SU-DHL-6 (cell line): ENCODE measurements at regions not wholly inside any gene's neighbourhood (a gene's known extent, or its start where the extent isn't known, plus 50 kb on each side); places are given as distances from the start of the nearest gene placed in this dataset.

Experiments
- H2AFZ ChIP-seq: fragments of 200-600 bp; sonication (generic); 2 replicates; pipeline ENCODE4 v1.6.1; 2014; ENCODE audit warnings: low read depth, mild to moderate bottlenecking, moderate library complexity, mixed read lengths, antibody characterized with exemption, low read length; ENCODE audit not compliant: severe bottlenecking
- H3F3A ChIP-seq: fragments of 200-600 bp; shearing (Covaris generic); 2 replicates; pipeline ENCODE4 v1.6.0; 2016; ENCODE audit warnings: antibody characterized with exemption, mild to moderate bottlenecking; ENCODE audit not compliant: insufficient read depth
- H3K27ac ChIP-seq: fragments of 200-600 bp; sonication (generic); 2 replicates; pipeline ENCODE4 v1.5.1; 2016; ENCODE audit warnings: low read depth, mild to moderate bottlenecking, low read length, moderate library complexity, mixed read lengths
- H3K27me3 ChIP-seq: fragments of 200-600 bp; sonication (generic), shearing (Covaris generic); 2 replicates; pipeline ENCODE4 v1.6.0; 2014; ENCODE audit warnings: mild to moderate bottlenecking, low read length
- H3K36me3 ChIP-seq: fragments of 200-600 bp; sonication (generic); 2 replicates; pipeline ENCODE4 v1.6.1; 2014; ENCODE audit warnings: mild to moderate bottlenecking, low read length, mixed read lengths
- H3K4me2 ChIP-seq: fragments of 300-600, 200-600 bp; shearing (Covaris generic), sonication (generic); 2 replicates; pipeline ENCODE4 v1.6.0; 2014; ENCODE audit warnings: low read length, low read depth, mild to moderate bottlenecking; ENCODE audit not compliant: poor library complexity, severe bottlenecking
- H3K4me3 ChIP-seq: fragments of 200-600 bp; sonication (generic); 2 replicates; pipeline ENCODE4 v1.5.1; 2014; ENCODE audit warnings: antibody characterized with exemption, low read length, mild to moderate bottlenecking, mixed read lengths; ENCODE audit not compliant: insufficient read depth, poor library complexity, severe bottlenecking
- H3K79me2 ChIP-seq: fragments of 200-600 bp; sonication (generic); 2 replicates; pipeline ENCODE4 v1.6.1; 2014; ENCODE audit warnings: mild to moderate bottlenecking, low read length, moderate library complexity; ENCODE audit not compliant: insufficient read depth
- H3K9ac ChIP-seq: fragments of 200-600 bp; sonication (generic); 2 replicates; pipeline ENCODE4 v1.7.0; 2014; ENCODE audit warnings: mild to moderate bottlenecking, low read length
- H3K9me2 ChIP-seq: fragments of 200-600 bp; sonication (generic); replicated peaks from 2 replicates; pipeline ENCODE4 v1.6.1; 2014; ENCODE audit warnings: low read length; ENCODE audit not compliant: insufficient read depth
- H3K9me3 ChIP-seq: fragments of 200-600 bp; sonication (generic); 2 replicates; pipeline ENCODE4 v1.6.1; 2014; ENCODE audit warnings: low read length, mixed read lengths; ENCODE audit not compliant: insufficient read depth
- H4K20me1 ChIP-seq: fragments of 200-600 bp; sonication (generic); 2 replicates; pipeline ENCODE4 v1.6.1; 2014; ENCODE audit warnings: low read depth, mild to moderate bottlenecking, antibody characterized with exemption, low read length, moderate library complexity, mixed read lengths
- EZH2phosphoT487 ChIP-seq: fragments of 200-600 bp; sonication (generic), shearing (Covaris generic); conservative IDR thresholded peaks from 2 replicates; pipeline ENCODE4 v1.6.1; 2018; ENCODE audit warnings: mild to moderate bottlenecking, antibody characterized with exemption, low read length, moderate library complexity, mixed read lengths
- TF ChIP-seq, protein P1 (sequence below): fragments of 200-600 bp; sonication (generic); IDR thresholded peaks from one replicate; pipeline ENCODE4 v1.5.1; 2017; ENCODE audit warnings: antibody characterized with exemption, mild to moderate bottlenecking, low read length, moderate library complexity; ENCODE audit not compliant: insufficient read depth, poor library complexity, severe bottlenecking

DNA sequence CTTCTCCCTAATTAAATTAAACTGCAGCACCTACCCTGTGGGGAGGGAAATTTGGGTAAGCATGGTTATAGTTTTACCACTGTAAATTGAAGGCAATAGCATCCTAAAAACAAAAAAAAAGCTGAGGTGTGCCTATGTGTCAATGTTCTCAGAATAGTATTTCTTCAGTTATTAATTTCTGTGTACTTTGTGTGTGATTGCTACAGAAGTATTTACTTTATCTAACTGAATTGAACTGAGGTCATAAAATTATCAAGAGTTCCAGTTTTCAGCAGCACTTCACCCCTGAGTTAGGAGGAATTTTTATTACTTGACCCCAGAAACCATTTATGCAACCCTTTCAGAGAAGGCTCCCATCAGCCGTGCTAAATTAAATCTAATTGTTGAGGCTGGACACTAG, 333.6 kb upstream of the ALCAM start:
- Histone ChIP-seq H2AFZ (no peak overlapping the region), H3K27me3 (no peaks in the 10 kb centered on the region), H3K9ac (no peak overlapping the region), H3K79me2 (no peaks in the 10 kb centered on the region), H3K36me3 (no peaks in the 10 kb centered on the region), H4K20me1 (no peaks in the 10 kb centered on the region), H3K27ac (no peak overlapping the region), H3K4me3 (no peak overlapping the region), H3K9me2 (no peaks in the 10 kb centered on the region; the same call in 1 of the 2 replicates), H3F3A (no peaks in the 10 kb centered on the region), H3K9me3 (no peaks in the 10 kb centered on the region), H3K4me2 (no peak overlapping the region)
- TF ChIP-seq, protein P1, sequence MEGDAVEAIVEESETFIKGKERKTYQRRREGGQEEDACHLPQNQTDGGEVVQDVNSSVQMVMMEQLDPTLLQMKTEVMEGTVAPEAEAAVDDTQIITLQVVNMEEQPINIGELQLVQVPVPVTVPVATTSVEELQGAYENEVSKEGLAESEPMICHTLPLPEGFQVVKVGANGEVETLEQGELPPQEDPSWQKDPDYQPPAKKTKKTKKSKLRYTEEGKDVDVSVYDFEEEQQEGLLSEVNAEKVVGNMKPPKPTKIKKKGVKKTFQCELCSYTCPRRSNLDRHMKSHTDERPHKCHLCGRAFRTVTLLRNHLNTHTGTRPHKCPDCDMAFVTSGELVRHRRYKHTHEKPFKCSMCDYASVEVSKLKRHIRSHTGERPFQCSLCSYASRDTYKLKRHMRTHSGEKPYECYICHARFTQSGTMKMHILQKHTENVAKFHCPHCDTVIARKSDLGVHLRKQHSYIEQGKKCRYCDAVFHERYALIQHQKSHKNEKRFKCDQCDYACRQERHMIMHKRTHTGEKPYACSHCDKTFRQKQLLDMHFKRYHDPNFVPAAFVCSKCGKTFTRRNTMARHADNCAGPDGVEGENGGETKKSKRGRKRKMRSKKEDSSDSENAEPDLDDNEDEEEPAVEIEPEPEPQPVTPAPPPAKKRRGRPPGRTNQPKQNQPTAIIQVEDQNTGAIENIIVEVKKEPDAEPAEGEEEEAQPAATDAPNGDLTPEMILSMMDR = no peak

DNA sequence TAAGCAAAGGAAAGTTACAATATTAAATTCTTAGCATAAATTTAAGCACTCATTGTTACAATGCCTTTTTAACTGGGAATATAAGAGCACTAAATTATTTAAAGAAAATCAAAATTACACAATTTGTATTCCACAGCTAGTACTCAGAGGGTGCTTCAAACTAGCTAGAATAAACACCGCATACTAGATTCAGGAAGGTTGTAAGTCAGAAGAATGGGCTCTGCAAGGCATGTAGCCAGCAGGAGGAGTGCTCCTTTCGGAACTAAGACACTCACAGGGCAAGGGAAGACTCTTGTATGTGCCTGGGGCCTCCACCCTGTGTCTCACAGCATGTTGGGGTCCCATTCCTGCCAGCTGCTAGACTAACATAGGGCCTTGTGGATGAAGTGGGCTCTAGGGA, 327.7 kb upstream of the ALCAM start:
- no peaks in the 10 kb centered on the region for H4K20me1 ChIP-seq
- no peak overlapping the region for H3K9ac ChIP-seq
- no peaks in the 10 kb centered on the region for H3K9me3 ChIP-seq
- H2AFZ ChIP-seq = no peak overlapping the region
- H3K4me3 ChIP-seq = no peak overlapping the region
- no peak overlapping the region for H3K27ac ChIP-seq
- TF ChIP-seq, protein P1 = no peak
- no peak for TF ChIP-seq EZH2phosphoT487
- H3K36me3 ChIP-seq = no peaks in the 10 kb centered on the region
- H3K79me2 ChIP-seq = no peaks in the 10 kb centered on the region
- no peaks in the 10 kb centered on the region for H3K27me3 ChIP-seq
- no peaks in the 10 kb centered on the region for H3F3A ChIP-seq
- H3K9me2 ChIP-seq = no peaks in the 10 kb centered on the region
- no peak overlapping the region for H3K4me2 ChIP-seq

DNA sequence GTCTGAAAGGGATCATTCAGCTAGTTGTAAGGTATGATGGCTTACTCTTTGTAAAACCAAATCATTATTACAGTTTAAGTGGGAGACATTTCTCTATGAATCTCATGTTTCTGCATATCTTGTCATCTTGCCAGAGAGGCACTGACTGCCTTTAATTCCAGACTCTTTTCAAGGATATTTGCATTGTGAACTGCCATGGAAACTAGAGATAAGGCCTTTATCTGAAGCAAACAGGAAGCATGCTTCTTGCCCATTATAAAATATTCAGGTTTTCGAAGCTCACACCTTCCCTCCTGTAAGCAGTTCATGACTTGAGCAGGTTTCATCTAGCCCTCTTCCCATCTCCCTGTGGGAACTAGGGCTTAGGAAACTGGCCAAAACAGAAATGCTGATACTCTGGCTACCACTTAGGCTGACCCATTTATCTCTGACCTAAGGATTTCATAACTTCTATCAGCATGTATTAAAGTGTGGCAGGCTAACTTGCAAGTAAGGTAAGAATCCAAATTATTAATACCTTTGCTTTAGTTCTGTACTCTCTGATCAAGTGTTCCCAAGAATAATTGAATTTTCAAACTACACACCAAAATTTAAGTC, 326.6 kb upstream of the ALCAM start:
- Histone ChIP-seq H3K4me3 (no peak overlapping the region), H3K9ac (no peak overlapping the region), H4K20me1 (no peaks in the 10 kb centered on the region), H3K27me3 (no peaks in the 10 kb centered on the region), H3K9me3 (no peaks in the 10 kb centered on the region), H3K36me3 (no peaks in the 10 kb centered on the region), H3K27ac (no peak overlapping the region), H3F3A (no peaks in the 10 kb centered on the region), H2AFZ (no peak overlapping the region), H3K9me2 (no peaks in the 10 kb centered on the region), H3K4me2 (no peak overlapping the region), H3K79me2 (no peaks in the 10 kb centered on the region)
- TF ChIP-seq, protein P1 = no peak
- TF ChIP-seq EZH2phosphoT487 = no peak
